ENCODE measurements at regions not wholly inside any gene's neighbourhood (a gene's known extent, or its start where the extent isn't known, plus 50 kb on each side); places are given as distances from the start of the nearest gene placed in this dataset.

DNA sequence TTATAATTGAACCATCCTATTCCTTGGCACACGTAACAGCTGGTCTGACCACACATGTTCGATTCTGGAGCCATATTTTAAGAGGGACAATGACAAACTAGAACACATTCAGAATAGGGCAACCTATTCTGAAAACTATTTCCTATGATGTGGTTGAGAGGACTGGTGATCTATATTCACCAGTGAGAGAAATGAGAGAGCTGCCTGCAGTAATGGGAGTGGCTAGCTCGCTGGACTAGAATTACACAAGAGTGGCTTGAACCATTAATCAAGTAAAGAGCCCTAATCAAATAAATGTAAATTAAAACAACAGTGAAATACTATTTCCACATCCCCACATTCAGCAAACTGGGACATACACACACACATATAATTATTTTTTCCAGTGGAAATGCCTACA lies 55.3 kb upstream of the LY86 start:
- DNase-seq, result no peak

DNA sequence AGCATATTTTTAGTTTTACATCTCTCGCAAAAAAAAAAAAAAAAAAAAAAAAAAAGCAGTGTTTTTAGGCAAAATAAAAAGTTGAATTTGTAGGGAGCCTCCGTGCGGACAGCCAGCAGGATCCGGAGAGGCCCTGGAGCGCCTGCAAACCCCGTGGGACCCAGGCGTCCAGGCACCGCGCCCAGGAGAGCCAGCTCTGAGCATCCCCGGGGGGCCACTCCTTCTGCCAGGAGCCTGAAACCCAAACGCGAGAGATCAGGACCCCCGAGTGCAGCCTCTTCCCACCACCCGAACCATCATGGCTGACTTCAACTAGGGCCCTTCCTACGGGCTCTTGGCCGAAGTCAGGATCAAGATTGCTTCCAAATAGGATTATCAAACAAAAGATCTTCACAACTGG lies 54.1 kb upstream of the LY86 start:
- no peak for DNase-seq

DNA sequence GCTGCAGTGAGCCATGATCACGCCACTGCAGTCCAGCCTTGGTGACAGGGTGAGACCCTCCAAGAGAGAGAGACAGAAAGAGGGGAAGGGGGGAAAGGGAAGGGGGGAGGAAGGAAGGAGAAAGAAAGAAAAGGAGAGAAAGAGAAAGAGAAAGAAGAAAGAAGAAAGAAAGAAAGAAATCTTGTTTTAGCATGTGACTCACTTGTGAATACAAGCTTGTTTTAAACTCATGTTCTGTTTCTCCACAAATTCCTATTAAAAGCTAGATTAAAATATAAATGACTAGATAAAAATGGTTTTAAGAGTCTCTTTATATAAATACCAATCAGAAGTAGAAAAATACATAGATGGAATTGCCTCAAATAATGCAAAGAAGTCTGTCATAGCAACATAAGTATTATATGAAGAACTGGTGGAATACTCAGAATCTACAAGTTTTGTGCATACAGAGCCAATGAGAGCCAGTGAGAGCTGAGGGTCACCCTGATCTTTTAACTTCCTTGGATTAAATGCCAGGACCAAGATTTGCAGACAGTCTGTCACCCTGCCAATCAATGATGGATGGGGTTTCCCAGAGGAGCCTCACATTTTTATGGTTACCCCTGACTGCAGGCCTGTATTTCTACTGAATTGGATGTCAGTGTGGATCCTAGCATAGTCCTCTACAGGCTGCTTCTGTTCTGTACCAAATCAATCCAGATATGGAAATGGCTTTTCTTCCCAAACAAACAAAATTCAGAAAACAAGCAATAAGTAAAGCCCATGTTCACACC lies 50.8 kb upstream of the LY86 start:
- no peak for DNase-seq

DNA sequence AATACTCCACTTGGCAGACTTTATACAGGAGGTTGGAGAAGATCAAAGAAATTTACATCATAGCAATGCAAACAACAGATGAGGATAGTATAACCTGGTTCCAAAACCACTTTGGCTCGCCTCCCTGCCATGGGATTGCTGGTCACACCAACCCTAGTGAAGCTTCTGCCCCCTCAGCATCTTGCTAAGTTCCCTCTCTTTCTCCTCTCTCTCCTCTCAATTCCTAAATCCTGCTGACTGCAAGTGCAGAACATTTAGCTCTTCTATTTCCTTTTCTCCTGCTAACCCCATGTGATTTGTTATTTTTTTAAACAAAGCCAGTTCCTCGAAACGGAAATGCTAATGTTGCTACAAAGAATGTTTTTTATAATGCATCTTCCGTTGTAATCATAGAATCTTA lies 50.3 kb upstream of the LY86 start:
- DNase-seq, result no peak
